SU-DHL-6 (cell line): ENCODE measurements at regions not wholly inside any gene's neighbourhood (a gene's known extent, or its start where the extent isn't known, plus 50 kb on each side); places are given as distances from the start of the nearest gene placed in this dataset.

ENCODE experiments used
- H2AFZ ChIP-seq: fragments of 200-600 bp; sonication (generic); 2 replicates; pipeline ENCODE4 v1.6.1; 2014; ENCODE audit warnings: low read depth, mild to moderate bottlenecking, moderate library complexity, mixed read lengths, antibody characterized with exemption, low read length; ENCODE audit not compliant: severe bottlenecking
- H3F3A ChIP-seq: fragments of 200-600 bp; shearing (Covaris generic); 2 replicates; pipeline ENCODE4 v1.6.0; 2016; ENCODE audit warnings: antibody characterized with exemption, mild to moderate bottlenecking; ENCODE audit not compliant: insufficient read depth
- H3K27ac ChIP-seq: fragments of 200-600 bp; sonication (generic); 2 replicates; pipeline ENCODE4 v1.5.1; 2016; ENCODE audit warnings: low read depth, mild to moderate bottlenecking, low read length, moderate library complexity, mixed read lengths
- H3K27me3 ChIP-seq: fragments of 200-600 bp; sonication (generic), shearing (Covaris generic); 2 replicates; pipeline ENCODE4 v1.6.0; 2014; ENCODE audit warnings: mild to moderate bottlenecking, low read length
- H3K36me3 ChIP-seq: fragments of 200-600 bp; sonication (generic); 2 replicates; pipeline ENCODE4 v1.6.1; 2014; ENCODE audit warnings: mild to moderate bottlenecking, low read length, mixed read lengths
- H3K4me2 ChIP-seq: fragments of 300-600, 200-600 bp; shearing (Covaris generic), sonication (generic); 2 replicates; pipeline ENCODE4 v1.6.0; 2014; ENCODE audit warnings: low read length, low read depth, mild to moderate bottlenecking; ENCODE audit not compliant: poor library complexity, severe bottlenecking
- H3K4me3 ChIP-seq: fragments of 200-600 bp; sonication (generic); 2 replicates; pipeline ENCODE4 v1.5.1; 2014; ENCODE audit warnings: antibody characterized with exemption, low read length, mild to moderate bottlenecking, mixed read lengths; ENCODE audit not compliant: insufficient read depth, poor library complexity, severe bottlenecking
- H3K79me2 ChIP-seq: fragments of 200-600 bp; sonication (generic); 2 replicates; pipeline ENCODE4 v1.6.1; 2014; ENCODE audit warnings: mild to moderate bottlenecking, low read length, moderate library complexity; ENCODE audit not compliant: insufficient read depth
- H3K9ac ChIP-seq: fragments of 200-600 bp; sonication (generic); 2 replicates; pipeline ENCODE4 v1.7.0; 2014; ENCODE audit warnings: mild to moderate bottlenecking, low read length
- H3K9me2 ChIP-seq: fragments of 200-600 bp; sonication (generic); replicated peaks from 2 replicates; pipeline ENCODE4 v1.6.1; 2014; ENCODE audit warnings: low read length; ENCODE audit not compliant: insufficient read depth
- H3K9me3 ChIP-seq: fragments of 200-600 bp; sonication (generic); 2 replicates; pipeline ENCODE4 v1.6.1; 2014; ENCODE audit warnings: low read length, mixed read lengths; ENCODE audit not compliant: insufficient read depth
- H4K20me1 ChIP-seq: fragments of 200-600 bp; sonication (generic); 2 replicates; pipeline ENCODE4 v1.6.1; 2014; ENCODE audit warnings: low read depth, mild to moderate bottlenecking, antibody characterized with exemption, low read length, moderate library complexity, mixed read lengths
- CTCF ChIP-seq: fragments of 200-600 bp; sonication (generic); IDR thresholded peaks from one replicate; pipeline ENCODE4 v1.5.1; 2017; ENCODE audit warnings: antibody characterized with exemption, mild to moderate bottlenecking, low read length, moderate library complexity; ENCODE audit not compliant: insufficient read depth, poor library complexity, severe bottlenecking
- EZH2phosphoT487 ChIP-seq: fragments of 200-600 bp; sonication (generic), shearing (Covaris generic); conservative IDR thresholded peaks from 2 replicates; pipeline ENCODE4 v1.6.1; 2018; ENCODE audit warnings: mild to moderate bottlenecking, antibody characterized with exemption, low read length, moderate library complexity, mixed read lengths

GRCh38 chr10:123558651-123559050 lies 107.5 kb upstream of the GPR26 start:
- Histone ChIP-seq H3F3A (no peaks in the 10 kb centered on the region), H3K27me3 (no peaks in the 10 kb centered on the region), H3K4me3 (no peak overlapping the region), H3K79me2 (no peaks in the 10 kb centered on the region), H3K9me3 (no peaks in the 10 kb centered on the region), H3K27ac (no peak overlapping the region), H3K4me2 (no peak overlapping the region), H4K20me1 (no peaks in the 10 kb centered on the region), H3K36me3 (no peaks in the 10 kb centered on the region), H2AFZ (no peak overlapping the region), H3K9ac (no peak overlapping the region), H3K9me2 (no peaks in the 10 kb centered on the region)
- TF ChIP-seq CTCF (no peak), EZH2phosphoT487 (no peak)

GRCh38 chr10:123559066-123559822 lies 106.9 kb upstream of the GPR26 start:
- Histone ChIP-seq H3K36me3 (no peaks in the 10 kb centered on the region), H3K9ac (no peak overlapping the region), H3K27me3 (no peaks in the 10 kb centered on the region), H3K79me2 (no peaks in the 10 kb centered on the region), H2AFZ (no peak overlapping the region), H4K20me1 (no peaks in the 10 kb centered on the region), H3K4me3 (no peak overlapping the region), H3K4me2 (no peak overlapping the region), H3K9me2 (no peaks in the 10 kb centered on the region), H3F3A (no peaks in the 10 kb centered on the region), H3K9me3 (no peaks in the 10 kb centered on the region), H3K27ac (no peak overlapping the region)
- TF ChIP-seq EZH2phosphoT487 (no peak), CTCF (peak; percentile 83)

- no peaks in the 10 kb centered on the region for H4K20me1 ChIP-seq
- no peak overlapping the region for H3K27ac ChIP-seq
- no peak overlapping the region for H3K9ac ChIP-seq
- no peaks in the 10 kb centered on the region for H3K9me2 ChIP-seq
- no peak overlapping the region for H2AFZ ChIP-seq
- H3K79me2 ChIP-seq, result no peaks in the 10 kb centered on the region
- no peak overlapping the region for H3K4me2 ChIP-seq
- H3F3A ChIP-seq, result no peaks in the 10 kb centered on the region
- no peaks in the 10 kb centered on the region for H3K27me3 ChIP-seq
- no peak for TF ChIP-seq EZH2phosphoT487
- TF ChIP-seq CTCF, result no peak
- H3K9me3 ChIP-seq, result no peaks in the 10 kb centered on the region
- no peaks in the 10 kb centered on the region for H3K36me3 ChIP-seq
- H3K4me3 ChIP-seq, result no peak overlapping the region
These were observed 106.4 kb upstream of the GPR26 start for GRCh38 chr10:123559823-123560092.
